ENCODE measurements at regions not wholly inside any gene's neighbourhood (a gene's known extent, or its start where the extent isn't known, plus 50 kb on each side); places are given as distances from the start of the nearest gene placed in this dataset.
"Not testable (repeated sequence)": the region's sequence is repeated elsewhere in the genome, so short reads cannot be mapped to it uniquely, and the experiment has no call there.

GRCh38 chr21:20207335-20207734 lies 790.9 kb upstream of the NCAM2 start:
- no peak for DNase-seq

- no peak for DNase-seq
Measured at GRCh38 chr21:20215959-20216358, 782.2 kb upstream of the NCAM2 start.

- no peak for DNase-seq
Measured at GRCh38 chr21:20220586-20220985, 777.6 kb upstream of the NCAM2 start.

- not testable (repeated sequence) for DNase-seq
Measured at GRCh38 chr21:20221981-20222380, 776.2 kb upstream of the NCAM2 start.

GRCh38 chr21:20236649-20237048 lies 761.6 kb upstream of the NCAM2 start:
- not testable (repeated sequence) for DNase-seq

GRCh38 chr21:20249401-20249800 lies 748.8 kb upstream of the NCAM2 start:
- no peak for DNase-seq

- DNase-seq = no peak
Measured at GRCh38 chr21:20250337-20250736, 747.9 kb upstream of the NCAM2 start.

- DNase-seq = no peak
Measured at GRCh38 chr21:20253261-20253660, 744.9 kb upstream of the NCAM2 start.

GRCh38 chr21:20254964-20255363 lies 743.2 kb upstream of the NCAM2 start:
- no peak for DNase-seq

- no peak for DNase-seq
Measured at GRCh38 chr21:20257052-20257740, 741.0 kb upstream of the NCAM2 start.

GRCh38 chr21:20258542-20258941 lies 739.7 kb upstream of the NCAM2 start:
- no peak for DNase-seq

- no peak for DNase-seq
Measured at GRCh38 chr21:20259031-20259867, 739.0 kb upstream of the NCAM2 start.

- no peak for DNase-seq
Measured at GRCh38 chr21:20260124-20260523, 738.1 kb upstream of the NCAM2 start.

- DNase-seq = no peak
Measured at GRCh38 chr21:20261364-20261763, 736.8 kb upstream of the NCAM2 start.

- DNase-seq = no peak
Measured at GRCh38 chr21:20265707-20266440, 732.3 kb upstream of the NCAM2 start.

GRCh38 chr21:20266441-20266710 lies 731.8 kb upstream of the NCAM2 start:
- DNase-seq = no peak

GRCh38 chr21:20270365-20271055 lies 727.7 kb upstream of the NCAM2 start:
- DNase-seq = no peak

- DNase-seq = no peak
Measured at GRCh38 chr21:20272791-20273362, 725.3 kb upstream of the NCAM2 start.

GRCh38 chr21:20276377-20276776 lies 721.8 kb upstream of the NCAM2 start:
- DNase-seq = no peak

GRCh38 chr21:20276954-20277353 lies 721.3 kb upstream of the NCAM2 start:
- no peak for DNase-seq

GRCh38 chr21:20283836-20284235 lies 714.4 kb upstream of the NCAM2 start:
- DNase-seq = no peak

- DNase-seq = no peak
Measured at GRCh38 chr21:20292280-20292679, 705.9 kb upstream of the NCAM2 start.

- DNase-seq = not testable (repeated sequence)
Measured at GRCh38 chr21:20292854-20293253, 705.4 kb upstream of the NCAM2 start.
